Stimulated activated CD4-positive, alpha-beta T cell treated with anti-CD3 and anti-CD28 coated beads, Interleukin-15, amount 100 ng/mL, for 1 hour (primary cell): ENCODE measurements at regions not wholly inside any gene's neighbourhood (a gene's known extent, or its start where the extent isn't known, plus 50 kb on each side); places are given as distances from the start of the nearest gene placed in this dataset.
A peak's percentile ranks its signal among the peaks of the same experiment; 100 is the strongest.

Source experiments
- DNase-seq, 2 donors: peaks; one replicate each; pipeline ENCODE4 v3.0.0-alpha.2; 2020; ENCODE audit warnings: low read depth in 1 of 2, low spot score in 1 of 2

- DNase-seq: no peak
These were observed 51.2 kb upstream of the ABCC4 start for GRCh38 chr13:95352486-95352885.

- DNase-seq: no peak
These were observed 52.9 kb upstream of the ABCC4 start for GRCh38 chr13:95354156-95354555.

DNA sequence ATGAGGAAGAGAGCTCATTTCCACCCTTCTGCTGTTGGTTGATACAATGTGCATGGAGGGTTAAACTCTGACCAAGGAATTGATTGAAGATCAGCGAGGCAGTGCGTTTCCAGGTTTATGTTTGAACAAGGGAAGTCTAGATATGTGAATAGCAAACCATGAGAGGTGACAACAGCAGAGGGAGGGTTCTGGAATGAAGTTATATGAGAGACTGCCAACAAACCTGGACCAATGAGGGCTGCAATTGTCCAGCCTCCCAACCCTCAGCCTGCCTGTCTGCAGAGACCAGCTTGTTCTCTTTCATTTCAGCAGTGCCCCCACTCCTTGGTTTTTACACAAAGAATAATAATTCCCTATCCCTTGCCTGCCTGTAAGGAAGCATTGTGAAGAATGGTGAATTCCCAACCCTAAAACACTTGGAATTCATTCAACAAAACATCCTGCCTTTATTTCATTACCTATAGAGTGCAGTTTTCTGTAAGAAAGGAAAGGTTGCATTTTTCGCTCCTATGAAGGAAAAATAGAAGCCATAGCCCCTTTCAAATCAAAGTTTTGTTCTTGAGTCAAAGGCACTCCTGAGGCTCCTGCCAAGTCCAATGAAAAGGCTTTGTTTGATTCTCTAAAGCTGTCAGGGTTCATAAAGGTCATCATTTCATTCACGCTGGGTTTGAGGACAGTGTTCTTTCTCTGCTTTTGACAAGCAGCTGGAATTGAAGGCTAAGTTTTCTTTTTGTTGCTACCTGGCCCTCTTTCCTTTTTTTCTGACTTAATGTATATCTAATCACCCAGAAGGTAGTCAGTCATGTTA, 53.6 kb upstream of the ABCC4 start:
- no peak for DNase-seq

- DNase-seq: no peak
These were observed 54.2 kb upstream of the ABCC4 start for GRCh38 chr13:95355494-95355893.

DNA sequence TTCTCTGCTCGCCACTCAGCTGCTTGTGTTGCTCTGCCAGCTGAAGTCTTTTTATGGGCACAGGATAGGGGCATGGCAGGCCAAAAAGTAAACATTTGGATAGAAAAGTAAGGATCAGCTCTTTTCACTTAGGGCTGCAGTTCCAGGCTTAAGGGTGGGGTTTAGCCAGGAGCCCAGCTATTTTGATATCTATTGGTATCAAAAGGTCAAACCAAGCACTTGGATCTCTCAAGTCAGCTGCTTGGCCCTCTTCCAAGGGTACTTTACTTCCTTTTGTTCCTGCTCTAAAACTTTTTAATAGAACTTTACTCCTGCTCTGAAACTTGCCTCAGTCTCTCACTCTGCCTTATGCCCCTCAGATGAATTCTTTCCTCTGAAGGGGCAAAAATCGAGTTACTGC, 55.7 kb upstream of the ABCC4 start:
- DNase-seq: no peak

DNA sequence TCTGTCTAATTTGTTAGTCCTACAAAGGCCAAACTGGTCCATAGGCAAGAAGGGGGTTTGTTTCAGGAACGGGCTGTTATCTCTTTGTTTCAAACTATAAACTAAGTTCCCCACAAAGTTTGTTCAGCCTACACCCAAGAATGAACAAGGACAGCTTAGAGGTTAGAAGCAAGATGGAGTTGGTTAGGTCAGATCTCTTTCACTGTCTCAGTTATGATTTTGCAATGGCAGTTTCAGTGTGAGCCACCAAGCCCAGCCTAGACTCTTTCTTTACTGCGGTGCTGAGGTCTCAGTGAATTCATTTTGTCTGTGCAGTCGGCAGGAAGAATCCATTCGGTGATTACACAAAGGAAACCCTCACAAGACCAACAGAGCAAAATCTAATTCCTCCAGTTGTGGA, 56.6 kb upstream of the ABCC4 start:
- no peak for DNase-seq

- no peak for DNase-seq
These were observed 58.8 kb upstream of the ABCC4 start for GRCh38 chr13:95360052-95360451.

DNA sequence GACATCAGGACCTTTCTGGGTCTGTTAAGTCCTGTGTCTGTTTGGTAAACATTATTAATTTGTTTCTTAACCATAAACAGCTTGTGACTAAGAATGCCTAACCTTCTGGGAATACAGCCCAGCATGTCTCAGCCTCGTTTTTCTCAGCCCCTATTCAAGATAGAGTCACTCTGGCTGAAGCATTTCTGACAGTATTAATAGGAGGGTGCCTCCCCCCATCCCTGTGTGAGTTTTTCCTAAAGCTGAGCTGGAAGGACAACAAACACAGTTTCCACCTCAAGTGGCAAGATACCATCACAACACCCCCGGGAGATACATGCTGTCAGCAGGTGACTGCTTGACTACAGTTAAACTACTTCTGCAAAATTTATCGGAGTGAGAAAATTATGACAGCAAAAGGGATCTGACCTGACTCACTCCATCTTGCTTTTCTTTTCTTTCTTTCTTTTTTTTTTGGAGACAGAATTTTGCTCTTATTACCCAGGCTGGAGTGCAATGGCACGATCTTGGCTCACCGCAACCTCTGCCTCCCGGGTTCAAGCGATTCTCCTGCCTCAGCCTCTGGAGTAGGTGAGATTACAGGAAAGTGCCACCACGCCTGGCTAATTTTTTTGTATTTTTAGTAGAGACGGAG, 59.3 kb upstream of the ABCC4 start:
- no peak for DNase-seq

DNA sequence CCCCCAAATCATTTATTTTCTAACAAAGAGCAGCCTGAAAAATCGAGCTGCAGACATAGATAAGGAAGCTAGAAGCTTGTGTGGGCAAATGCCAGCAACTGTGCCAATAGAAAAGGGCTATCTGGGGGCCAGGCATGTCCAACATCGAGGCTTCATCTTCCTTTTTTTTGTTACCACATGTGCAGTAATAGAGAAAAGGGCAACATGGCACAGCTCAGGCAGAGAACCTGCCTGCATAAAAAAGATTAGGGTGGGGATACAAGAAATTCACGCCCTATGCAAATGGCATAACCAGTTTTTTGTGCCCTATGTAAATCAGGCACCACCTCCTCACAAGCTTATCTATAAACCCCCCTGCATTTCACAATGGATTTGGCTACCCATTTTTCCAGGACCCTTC, 60.4 kb upstream of the ABCC4 start:
- no peak for DNase-seq

DNA sequence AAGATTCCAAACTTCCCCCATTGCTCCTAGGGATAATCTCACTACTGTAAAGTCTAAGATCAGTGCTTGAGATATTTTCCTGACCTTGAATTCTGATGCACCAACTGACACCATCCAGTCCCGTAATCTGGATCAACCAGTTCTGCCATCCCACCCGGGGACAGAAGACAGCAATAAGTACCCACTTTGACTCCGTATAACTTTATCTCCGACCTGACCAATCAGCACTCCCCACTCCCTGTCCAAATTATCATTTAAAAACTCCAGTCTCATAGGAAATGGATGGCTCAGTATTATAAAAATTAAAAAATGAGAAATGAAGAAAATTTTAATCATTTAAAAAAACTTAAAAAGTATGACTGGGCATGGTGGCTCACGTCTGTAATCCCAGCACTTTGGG, 61.4 kb upstream of the ABCC4 start:
- no peak for DNase-seq

GRCh38 chr13:95367309-95367843, 66.1 kb upstream of the ABCC4 start:
- DNase-seq: no peak

DNA sequence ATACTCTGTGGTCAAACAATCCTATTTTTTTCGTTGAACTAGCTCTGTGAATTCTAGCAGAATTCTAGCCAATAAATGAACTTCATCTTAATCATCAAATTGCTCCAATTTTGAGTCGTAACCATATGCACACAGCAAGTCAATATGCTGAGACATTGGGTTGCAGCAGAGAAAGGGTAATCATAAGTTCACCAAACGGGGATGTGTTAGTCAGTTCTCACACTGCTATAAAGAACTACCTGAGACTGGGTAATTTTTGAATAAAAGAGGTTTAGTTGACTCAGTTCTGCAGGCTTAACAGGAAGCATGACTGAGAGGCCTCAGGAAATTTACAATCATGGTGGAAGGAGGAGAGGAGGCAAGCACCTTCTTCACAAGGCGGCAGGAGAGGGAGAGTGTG, 67.7 kb upstream of the ABCC4 start:
- DNase-seq: no peak

DNA sequence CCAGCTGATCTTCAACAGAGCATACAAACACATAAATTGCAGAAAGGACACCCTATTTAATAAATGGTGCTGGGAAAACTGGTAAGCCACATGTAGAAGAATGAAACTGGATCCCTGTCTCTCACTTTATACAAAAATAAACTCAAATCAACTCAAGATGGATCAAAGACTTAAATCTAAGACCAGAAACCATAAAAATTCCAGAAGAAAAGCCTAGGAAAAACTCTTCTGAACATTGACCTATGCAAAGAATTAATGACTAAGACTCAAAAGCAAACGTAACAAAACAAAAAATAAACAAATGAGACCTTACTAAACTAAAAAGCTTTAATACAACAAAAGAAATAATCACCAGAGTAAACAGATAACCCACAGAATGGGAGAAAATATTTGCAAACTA, 74.5 kb upstream of the ABCC4 start:
- no peak for DNase-seq

GRCh38 chr13:95378603-95379002, 77.4 kb upstream of the ABCC4 start:
- DNase-seq: no peak

GRCh38 chr13:95380468-95381211, 79.4 kb upstream of the ABCC4 start:
- DNase-seq: peak; percentile 16 to 35

DNA sequence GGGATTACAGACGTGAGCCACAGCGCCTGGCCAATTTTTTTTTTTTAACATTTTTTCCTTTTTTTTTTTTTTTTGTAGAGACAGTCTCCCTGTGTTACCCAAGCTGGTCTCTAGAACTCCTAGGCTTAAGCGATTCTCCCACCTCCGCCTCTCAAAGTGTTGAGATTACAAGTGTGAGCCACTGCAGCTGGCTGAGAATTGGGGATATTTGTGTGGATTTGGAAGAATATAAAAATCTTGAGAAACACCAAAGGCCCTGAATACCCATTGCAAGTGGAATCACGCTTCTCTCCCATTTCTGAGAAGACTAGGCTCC, 79.9 kb upstream of the ABCC4 start:
- DNase-seq: no peak

GRCh38 chr13:95382411-95382810, 81.2 kb upstream of the ABCC4 start:
- DNase-seq: no peak

DNA sequence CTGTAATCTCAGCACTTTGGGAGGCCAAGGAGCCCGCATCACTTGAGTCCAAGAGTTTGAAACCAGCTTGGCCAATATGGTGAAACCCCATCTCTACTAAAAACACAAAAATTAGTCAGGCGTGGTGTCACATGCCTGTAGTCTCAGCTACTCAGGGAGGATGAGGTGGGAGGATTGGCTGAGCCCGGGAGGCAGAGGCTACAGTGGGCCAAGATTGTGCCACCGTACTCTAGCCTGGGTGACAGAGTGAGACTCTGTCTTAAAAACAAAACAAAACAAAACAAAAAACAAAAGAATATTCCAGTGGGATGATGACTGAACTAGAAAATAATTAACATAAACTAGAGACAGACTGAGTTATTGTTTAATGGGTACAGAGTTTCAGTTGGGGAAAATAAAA, 81.7 kb upstream of the ABCC4 start:
- no peak for DNase-seq

- DNase-seq: no peak
These were observed 84.1 kb upstream of the ABCC4 start for GRCh38 chr13:95385373-95385772.

DNA sequence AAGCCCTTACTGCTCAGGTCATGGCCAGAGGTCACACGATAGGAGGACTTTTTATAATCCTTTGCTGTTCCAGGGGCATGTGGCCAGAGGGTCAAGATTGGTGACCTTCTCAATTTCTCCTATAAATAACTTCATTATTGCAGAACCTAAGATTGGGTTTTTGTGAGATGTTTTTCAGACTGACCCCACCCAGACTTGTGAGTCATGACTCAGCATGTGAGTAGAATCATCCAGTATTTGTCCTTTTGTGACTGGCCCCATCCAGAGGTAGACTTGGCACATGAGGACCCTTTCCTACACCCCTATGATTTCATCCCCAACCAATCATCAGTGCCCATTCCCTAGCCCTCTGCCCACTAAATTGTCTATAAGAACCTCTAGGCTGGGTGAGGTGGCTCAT, 84.5 kb upstream of the ABCC4 start:
- no peak for DNase-seq

DNA sequence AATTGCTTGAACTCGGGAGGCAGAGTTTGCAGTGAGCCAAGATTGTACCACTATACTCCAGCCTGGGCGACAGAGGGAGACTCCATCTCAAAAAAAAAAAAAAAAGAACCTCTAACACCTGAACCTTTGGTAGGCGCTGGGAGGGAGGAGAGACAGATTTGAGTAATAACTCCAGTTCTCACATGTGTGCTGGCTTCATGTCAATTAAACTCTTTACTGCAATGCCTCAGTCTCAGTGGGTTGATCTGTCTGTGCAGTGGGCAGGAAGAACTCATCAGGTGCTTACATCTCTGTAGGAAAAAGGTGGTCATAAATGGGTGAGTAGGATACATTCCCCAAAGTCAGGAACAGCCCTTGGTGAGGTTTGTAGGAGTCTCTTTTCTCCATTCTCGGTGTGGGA, 85.1 kb upstream of the ABCC4 start:
- DNase-seq: no peak

DNA sequence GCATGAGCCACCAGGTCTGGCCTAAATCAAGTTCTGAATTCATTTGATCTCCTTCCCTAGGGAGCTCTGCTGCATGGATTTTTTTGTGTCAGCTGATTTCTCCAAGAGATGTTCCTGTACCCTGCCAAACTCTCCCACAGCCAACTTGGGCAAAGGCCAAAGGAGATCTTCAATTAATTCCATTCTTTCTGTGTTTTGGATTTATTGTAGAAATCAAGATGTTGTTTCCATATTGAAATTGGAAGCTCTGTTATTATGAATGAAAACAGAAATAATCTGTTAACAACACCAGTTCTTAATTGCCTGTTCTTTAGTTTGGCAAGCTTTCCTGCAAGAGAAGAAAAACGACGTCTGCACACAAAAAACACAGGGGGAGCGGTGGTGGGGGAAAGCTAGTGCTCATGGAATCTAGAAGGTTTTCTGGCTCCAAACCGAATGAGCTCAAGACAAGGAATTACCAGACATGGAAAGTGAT, 86.5 kb upstream of the ABCC4 start:
- DNase-seq: no peak
